ENCODE measurements at regions not wholly inside any gene's neighbourhood (a gene's known extent, or its start where the extent isn't known, plus 50 kb on each side); places are given as distances from the start of the nearest gene placed in this dataset.

GRCh38 chr2:200013906-200014305 is 58.5 kb downstream of the MAIP1 start:
- no peak for DNase-seq (ENCODE audit: low read depth in 2 of 2)

GRCh38 chr2:200021449-200022114 is 66.2 kb downstream of the MAIP1 start:
- DNase-seq (ENCODE audit: low read depth in 2 of 2), result no peak

GRCh38 chr2:200022511-200022910 is 67.1 kb downstream of the MAIP1 start:
- DNase-seq (ENCODE audit: low read depth in 2 of 2), result no peak

GRCh38 chr2:200023570-200023969 is 68.2 kb downstream of the MAIP1 start:
- DNase-seq (ENCODE audit: low read depth in 2 of 2), result no peak

- peak; percentile 63 to 76 for DNase-seq (ENCODE audit: low read depth in 2 of 2)
Observed at GRCh38 chr2:200025717-200026116, 70.3 kb downstream of the MAIP1 start.

DNA sequence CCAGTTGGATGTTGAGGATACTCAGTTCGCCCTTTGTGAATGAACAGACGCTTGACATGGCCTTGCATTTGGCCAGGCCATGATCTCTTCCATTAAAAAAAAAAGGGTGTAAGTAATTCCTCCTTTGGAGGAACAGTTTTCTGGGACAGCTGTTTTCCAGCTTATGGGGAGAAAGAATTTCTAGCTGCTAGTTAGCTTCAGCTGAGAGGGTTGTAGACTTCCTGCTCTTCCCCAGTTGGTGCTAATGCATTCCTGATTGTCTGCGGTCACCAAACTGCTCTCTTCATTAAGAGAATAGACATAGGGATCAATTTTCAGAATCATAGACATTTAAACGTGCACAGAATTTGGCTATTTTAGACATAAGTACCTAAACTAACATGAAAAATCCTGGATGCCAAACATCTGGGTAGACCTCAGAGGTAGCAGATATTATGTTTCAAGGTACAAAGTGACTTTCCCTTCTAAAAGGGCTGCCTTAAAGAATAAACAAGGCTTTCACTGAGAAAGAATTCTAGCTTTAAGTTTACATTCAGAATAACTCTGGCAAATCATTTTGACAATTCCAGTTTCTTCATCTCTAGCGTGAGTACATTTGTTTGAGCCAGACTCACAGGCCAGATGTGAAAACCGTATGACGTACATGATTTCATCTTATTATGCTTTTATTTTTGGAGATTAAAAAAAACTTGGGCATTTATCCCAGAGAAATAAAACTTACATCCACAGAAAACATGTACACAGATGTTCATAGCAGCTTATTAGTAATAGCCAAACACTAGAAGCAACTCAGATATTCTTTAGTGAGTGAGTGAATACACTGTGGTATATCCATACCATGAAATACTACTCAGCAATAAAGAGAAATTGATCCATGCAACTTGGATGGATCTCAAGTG is 71.2 kb downstream of the MAIP1 start:
- no peak for DNase-seq (ENCODE audit: low read depth in 2 of 2)

- no peak for DNase-seq (ENCODE audit: low read depth in 2 of 2)
Observed at GRCh38 chr2:200028998-200029397, 73.6 kb downstream of the MAIP1 start.

DNA sequence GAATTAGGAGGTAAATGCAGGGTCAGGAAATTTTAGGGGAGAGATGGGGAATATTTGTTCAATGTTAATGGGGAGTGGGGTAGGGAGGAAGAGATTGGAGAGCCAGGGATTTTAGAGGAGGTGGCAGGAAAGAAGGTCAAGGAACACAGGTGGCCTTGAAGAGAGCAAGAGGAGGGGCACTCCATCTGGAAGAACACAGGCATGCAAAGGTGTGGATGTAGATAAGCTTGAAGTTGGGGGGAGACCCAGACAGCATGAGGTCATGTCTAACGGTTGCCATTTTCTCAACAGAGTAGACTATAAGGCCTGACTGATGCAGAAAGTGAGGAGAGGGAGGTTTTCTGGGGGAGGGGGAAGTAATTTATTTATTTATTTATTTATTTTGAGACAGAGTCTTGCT is 77.5 kb downstream of the MAIP1 start:
- DNase-seq (ENCODE audit: low read depth in 2 of 2), result no peak

DNA sequence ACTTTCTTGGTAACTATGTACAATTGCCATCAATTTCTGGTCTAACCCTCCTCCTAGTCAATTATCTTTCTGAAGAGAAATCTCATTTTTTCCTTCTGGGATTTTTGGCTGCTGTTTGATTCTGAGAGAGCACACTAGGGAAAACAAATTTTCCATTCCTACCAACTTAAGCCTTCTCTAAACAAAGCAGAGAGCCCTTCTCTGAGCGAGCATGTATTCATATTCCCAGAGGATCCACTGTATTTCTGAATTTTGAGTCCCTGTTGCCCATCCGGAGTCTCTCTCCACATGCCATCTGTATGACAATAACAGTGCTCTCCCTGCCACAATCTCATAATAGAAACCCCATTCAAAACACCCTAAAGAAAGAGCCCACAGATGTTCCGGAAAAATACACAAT is 78.5 kb downstream of the MAIP1 start:
- DNase-seq (ENCODE audit: low read depth in 2 of 2), result no peak

GRCh38 chr2:200034816-200035215 is 79.4 kb downstream of the MAIP1 start:
- no peak for DNase-seq (ENCODE audit: low read depth in 2 of 2)

- no peak for DNase-seq (ENCODE audit: low read depth in 2 of 2)
Observed at GRCh38 chr2:200039724-200040650, 84.6 kb downstream of the MAIP1 start.

DNA sequence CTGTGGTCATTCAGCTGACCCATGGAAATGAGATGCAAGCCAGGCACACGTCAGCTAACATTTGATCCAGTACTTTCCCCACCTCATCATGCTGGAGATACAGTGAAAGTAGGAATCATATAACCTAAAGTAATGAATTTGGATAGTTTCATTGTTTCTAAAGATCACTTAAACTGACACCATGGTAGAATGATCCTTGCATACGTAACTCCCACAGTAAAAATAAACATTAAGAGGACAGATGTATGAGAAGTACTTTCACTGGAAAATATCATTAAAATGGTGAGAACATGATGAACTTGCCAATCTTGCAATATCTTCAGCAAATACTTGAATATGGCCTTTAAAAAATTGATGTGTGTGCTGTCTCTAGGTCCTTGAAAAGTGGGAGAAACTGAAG is 85.4 kb downstream of the MAIP1 start:
- no peak for DNase-seq (ENCODE audit: low read depth in 2 of 2)

- DNase-seq (ENCODE audit: low read depth in 2 of 2), result no peak
Observed at GRCh38 chr2:200041639-200042038, 86.3 kb downstream of the MAIP1 start.

GRCh38 chr2:200042102-200042735 is 86.8 kb downstream of the MAIP1 start:
- DNase-seq (ENCODE audit: low read depth in 2 of 2), result no peak

- no peak for DNase-seq (ENCODE audit: low read depth in 2 of 2)
Observed at GRCh38 chr2:200042944-200043343, 87.6 kb downstream of the MAIP1 start.

DNA sequence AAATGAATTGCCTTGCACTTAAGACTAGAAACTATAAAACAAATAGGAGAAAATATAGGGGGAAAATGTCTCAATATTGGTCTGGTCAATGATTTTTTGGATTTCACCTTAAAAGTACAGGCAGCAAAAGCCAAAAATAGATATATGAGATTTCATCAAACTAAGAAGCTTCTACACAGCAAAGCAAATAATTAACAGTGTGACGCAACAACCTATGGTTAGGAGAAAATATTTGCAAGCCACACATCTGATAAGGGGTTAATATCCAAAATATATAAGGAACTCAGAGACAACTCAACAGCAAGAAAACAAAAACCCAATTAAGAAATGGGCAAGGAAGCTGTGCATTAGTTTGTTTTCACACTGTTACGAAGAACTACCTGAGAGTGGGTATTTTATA is 89.1 kb downstream of the MAIP1 start:
- no peak for DNase-seq (ENCODE audit: low read depth in 2 of 2)

GRCh38 chr2:200048421-200048820 is 93.0 kb downstream of the MAIP1 start:
- no peak for DNase-seq (ENCODE audit: low read depth in 2 of 2)

DNA sequence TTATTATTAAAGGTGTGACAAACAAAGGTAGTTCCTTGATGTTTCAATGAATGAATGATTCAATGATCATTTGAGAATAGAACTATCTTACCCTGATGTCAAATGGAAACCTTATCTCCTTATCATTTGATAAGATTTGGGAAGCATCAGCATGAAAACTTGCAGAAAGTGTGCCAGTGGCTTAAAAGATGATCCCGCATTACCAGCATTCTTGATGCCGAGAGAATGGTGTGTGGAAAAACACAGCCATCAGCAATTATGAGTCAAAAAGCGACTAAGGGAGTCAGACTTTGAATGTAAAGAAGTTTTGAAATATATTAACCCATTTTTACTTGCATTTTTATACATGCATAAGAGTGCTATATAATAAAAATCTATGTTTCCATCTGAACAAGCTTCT is 93.7 kb downstream of the MAIP1 start:
- no peak for DNase-seq (ENCODE audit: low read depth in 2 of 2)

GRCh38 chr2:200050921-200051610 is 95.7 kb downstream of the MAIP1 start:
- no peak for DNase-seq (ENCODE audit: low read depth in 2 of 2)

- DNase-seq (ENCODE audit: low read depth in 2 of 2), result no peak
Observed at GRCh38 chr2:200051611-200051945, 96.2 kb downstream of the MAIP1 start.

DNA sequence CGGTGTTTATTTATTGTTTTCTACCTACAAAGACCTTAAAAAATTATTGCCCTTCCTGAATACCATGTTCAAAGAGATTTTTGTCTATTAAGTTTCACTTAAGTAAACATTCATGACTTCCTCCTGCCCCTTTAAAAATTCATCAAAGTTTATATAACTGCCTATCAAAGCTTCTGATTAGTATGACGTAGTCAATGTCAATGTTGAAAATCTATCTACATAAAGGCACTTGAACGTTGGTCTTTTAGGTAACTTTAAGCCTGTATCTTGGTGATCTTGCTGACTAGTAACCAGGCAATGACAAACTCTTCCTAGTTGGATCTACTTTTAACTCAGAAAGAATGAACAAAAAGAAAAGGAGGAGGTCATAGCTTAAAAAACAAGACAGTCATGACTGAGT is 97.2 kb downstream of the MAIP1 start:
- DNase-seq (ENCODE audit: low read depth in 2 of 2), result no peak
